Panc1 (cell line): ENCODE measurements at regions not wholly inside any gene's neighbourhood (a gene's known extent, or its start where the extent isn't known, plus 50 kb on each side); places are given as distances from the start of the nearest gene placed in this dataset.

Experiments
- ATAC-seq: fragments of 200-7000 bp; cut with Tn5 transposase; 2 replicates; pipeline ENCODE4 v1.9.1; 2020; ENCODE audit warnings: mild to moderate bottlenecking, moderate library complexity
- BruUV-seq: library from RNA; stranded (reverse); fragments of 400-500 nt; replicated peaks from 2 replicates; lab custom pipeline; 2021; lab: Mats Ljungman, UMichigan
- CTCF ChIA-PET: fragments of 300-600 bp; sonication (Branson Sonifier 250); formaldehyde crosslinking; loops from one replicate; lab custom pipeline; 2022; ENCODE audit warnings: antibody characterized with exemption; lab: Charles Lee
- POLR2A ChIA-PET: fragments of 300-600 bp; sonication (Branson Sonifier 250); formaldehyde crosslinking; loops from one replicate; lab custom pipeline; 2022; ENCODE audit warnings: antibody characterized with exemption; lab: Charles Lee
- DNase-seq: peaks from one replicate; pipeline ENCODE4 v3.0.0-alpha.2; 2010; ENCODE audit warnings: low read depth, low spot score
- H3K27ac ChIP-seq: 2 replicates; pipeline ENCODE4 v1.5.1; 2011; ENCODE audit warnings: mild to moderate bottlenecking, low read length, inconsistent platforms
- H3K27me3 ChIP-seq: fragments of 200-500 bp; sonication (Bioruptor generic); 2 replicates; pipeline ENCODE4 v1.6.0; 2014; ENCODE audit warnings: low read length, inconsistent platforms; ENCODE audit not compliant: control insufficient read depth, insufficient read depth
- H3K36me3 ChIP-seq: fragments of 200-500 bp; sonication (Bioruptor generic); 2 replicates; pipeline ENCODE4 v1.5.1; 2014; ENCODE audit warnings: inconsistent platforms, mild to moderate bottlenecking, low read length, moderate library complexity; ENCODE audit not compliant: control insufficient read depth, insufficient read depth
- H3K4me1 ChIP-seq: 2 replicates; pipeline ENCODE4 v1.5.1; 2011; ENCODE audit warnings: inconsistent platforms, mild to moderate bottlenecking, low read length, moderate library complexity; ENCODE audit not compliant: control insufficient read depth, insufficient read depth
- H3K4me3 ChIP-seq, 2 experiments: 2 replicates each; pipeline ENCODE4 v1.5.1; 2011 to 2012; ENCODE audit warnings: low read depth in 2 of 2, low read length in 2 of 2, mild to moderate bottlenecking in 2 of 2, inconsistent platforms in 1 of 2, moderate library complexity in 1 of 2
- H3K9me3 ChIP-seq: fragments of 200-500 bp; sonication (Bioruptor generic); 2 replicates; pipeline ENCODE4 v1.5.1; 2014; ENCODE audit warnings: low read depth, mild to moderate bottlenecking, inconsistent platforms, low read length, moderate library complexity; ENCODE audit not compliant: control insufficient read depth, insufficient read depth
- CTCF ChIP-seq: fragments of 450-650 bp; IDR thresholded peaks from 2 replicates; pipeline ENCODE4 v1.5.1; 2017; ENCODE audit warnings: mild to moderate bottlenecking
- POLR2AphosphoS5 ChIP-seq: IDR thresholded peaks from 2 replicates; pipeline ENCODE4 v1.6.1; 2012; ENCODE audit warnings: mild to moderate bottlenecking, low read depth, low read length, moderate library complexity
- REST ChIP-seq, 2 experiments: IDR thresholded peaks; 2 replicates each; pipeline ENCODE4 v1.6.1; 2011 to 2012; ENCODE audit warnings: low read depth in 2 of 2, control low read depth in 1 of 2, low read length in 1 of 2, mild to moderate bottlenecking in 1 of 2, moderate library complexity in 1 of 2; ENCODE audit not compliant: insufficient read depth in 1 of 2
- SIN3A ChIP-seq: IDR thresholded peaks from 2 replicates; pipeline ENCODE4 v1.6.1; 2012; ENCODE audit warnings: low read depth, mild to moderate bottlenecking, low read length, moderate library complexity, borderline replicate concordance; ENCODE audit not compliant: insufficient read depth
- TCF7L2 ChIP-seq: IDR thresholded peaks from 2 replicates; pipeline ENCODE4 v1.6.1; 2011; ENCODE audit warnings: mild to moderate bottlenecking, low read depth, low read length, inconsistent platforms
- in situ Hi-C: cut with HindIII; loops from 2 replicates; pipeline ENCODE4 v1.10.0; 2016; ENCODE audit warnings: low sequenced_read_pairs, low pct_unique_long_range_greater_than_20kb
- intact Hi-C: fragments of 100-400 bp; cut with micrococcal nuclease; formaldehyde crosslinking; loops from one replicate; pipeline ENCODE4 v1.10.0; 2022; ENCODE audit not compliant: unreplicated experiment

GRCh38 chrX:39817754-39818470 lies 279.8 kb downstream of the BCOR start:
- BruUV-seq, result no TSS peak
- ChIA-PET CTCF (no interaction called here), POLR2A (no interaction called here)
- H3K4me3 ChIP-seq, result no peak overlapping the region
- in situ Hi-C loops, result no loop called here
- intact Hi-C loops, result loop anchor here (10.0 kb wide), 1 partner anchor 267 kb away; no protein-coding TSS in a partner anchor
- no peak overlapping the region for H3K27ac ChIP-seq
- no peaks in the 10 kb centered on the region for H3K9me3 ChIP-seq
- H3K27me3 ChIP-seq, result no peaks in the 10 kb centered on the region
- no peaks in the 10 kb centered on the region for H3K36me3 ChIP-seq
- TF ChIP-seq CTCF, result no peak
- ATAC-seq, result no peak
- no peak for DNase-seq
- no peaks in the 10 kb centered on the region for H3K4me1 ChIP-seq

- intact Hi-C loops (loop anchor here (10.0 kb wide), 1 partner anchor 266 kb away; no protein-coding TSS in a partner anchor), in situ Hi-C loops (no loop called here)
- ChIA-PET POLR2A (no interaction called here), CTCF (no interaction called here)
- H3K4me1 ChIP-seq, result no peaks in the 10 kb centered on the region
- H3K9me3 ChIP-seq, result no peaks in the 10 kb centered on the region
- no peak overlapping the region for H3K4me3 ChIP-seq
- H3K27me3 ChIP-seq, result no peaks in the 10 kb centered on the region
- TF ChIP-seq REST (IDR thresholded peaks at IDR 0.05; ENCODE audit: insufficient read depth in 1 of 2, low read depth in 2 of 2, low read length in 1 of 2) (no peak), POLR2AphosphoS5 (no peak), CTCF (no peak), TCF7L2 (no peak), SIN3A (no peak)
- DNase-seq (no peak), ATAC-seq (no peak)
- H3K27ac ChIP-seq, result no peak overlapping the region
- H3K36me3 ChIP-seq, result no peaks in the 10 kb centered on the region
- BruUV-seq, result no TSS peak
Observed at GRCh38 chrX:39818750-39819149, 279.0 kb downstream of the BCOR start.
